ENCODE measurements at regions not wholly inside any gene's neighbourhood (a gene's known extent, or its start where the extent isn't known, plus 50 kb on each side); places are given as distances from the start of the nearest gene placed in this dataset.
"Not testable (repeated sequence)": the region's sequence is repeated elsewhere in the genome, so short reads cannot be mapped to it uniquely, and the experiment has no call there.

GRCh38 chr2:217585362-217585761 is 417.4 kb downstream of the TNS1 start:
- FAIRE-seq = no peak
- TF ChIP-seq EZH2 (IDR thresholded peaks at IDR 0.05; ENCODE audit: low read length) (no peak), CTCF (optimal IDR thresholded peaks at IDR 0.05 in 1 of 3, IDR thresholded peaks at IDR 0.05 in 1 of 3, conservative IDR thresholded peaks at IDR 0.05 in 1 of 3; ENCODE audit: extremely low read depth in 1 of 3, insufficient read depth in 2 of 3, low read length in 3 of 3) (no peak)
- DNase-seq (ENCODE audit: low read depth, low spot score) = no peak
- Histone ChIP-seq H2AFZ (ENCODE audit: control insufficient read depth, low read length) (no peak overlapping the region), H3K79me2 (ENCODE audit: control insufficient read depth, insufficient read depth, low read length) (no peaks in the 10 kb centered on the region), H4K20me1 (ENCODE audit: control insufficient read depth, extremely low read depth, insufficient read depth, low read length) (no peaks in the 10 kb centered on the region), H3K27ac (ENCODE audit: control insufficient read depth, insufficient read depth, low read length) (no peak overlapping the region), H3K9me1 (ENCODE audit: control insufficient read depth, extremely low read depth, insufficient read depth, low read length) (peaks cover 2% of the 10 kb centered on the region), H3K9me3 (ENCODE audit: control insufficient read depth, low read depth, low read length) (no peaks in the 10 kb centered on the region), H3K9ac (ENCODE audit: control insufficient read depth, extremely low read depth, insufficient read depth, low read length) (no peak overlapping the region), H3K4me1 (ENCODE audit: control insufficient read depth, extremely low read depth, insufficient read depth, low read length) (no peaks in the 10 kb centered on the region), H3K36me3 (ENCODE audit: control insufficient read depth in 2 of 2, extremely low read depth in 1 of 2, insufficient read depth in 2 of 2, low read length in 2 of 2) (no peaks in the 10 kb centered on the region), H3K4me3 (ENCODE audit: control insufficient read depth in 2 of 3, extremely low read depth in 1 of 3, insufficient read depth in 2 of 3, low read depth in 1 of 3, low read length in 3 of 3) (no peak overlapping the region), H3K27me3 (ENCODE audit: control insufficient read depth, extremely low read depth, insufficient read depth, low read length) (peaks cover 16% of the 10 kb centered on the region), H3K4me2 (ENCODE audit: control insufficient read depth, extremely low read depth, insufficient read depth, low read depth, low read length) (no peak overlapping the region)
- dilution Hi-C loops (cut with MboI; ENCODE audit: extremely low pct_ligation_motif_present, low sequenced_read_pairs) = no loop called here

- H2AFZ ChIP-seq (ENCODE audit: control insufficient read depth, low read length); DNase-seq (ENCODE audit: low read depth, low spot score); H3K4me2 ChIP-seq (ENCODE audit: control insufficient read depth, extremely low read depth, insufficient read depth, low read depth, low read length); H3K4me1 ChIP-seq (ENCODE audit: control insufficient read depth, extremely low read depth, insufficient read depth, low read length); H3K27ac ChIP-seq (ENCODE audit: control insufficient read depth, insufficient read depth, low read length); H3K36me3 ChIP-seq (ENCODE audit: control insufficient read depth in 2 of 2, extremely low read depth in 1 of 2, insufficient read depth in 2 of 2, low read length in 2 of 2); FAIRE-seq; dilution Hi-C loops (cut with MboI; ENCODE audit: extremely low pct_ligation_motif_present, low sequenced_read_pairs); H3K9me3 ChIP-seq (ENCODE audit: control insufficient read depth, low read depth, low read length); H3K9ac ChIP-seq (ENCODE audit: control insufficient read depth, extremely low read depth, insufficient read depth, low read length); H3K4me3 ChIP-seq (ENCODE audit: control insufficient read depth in 2 of 3, extremely low read depth in 1 of 3, insufficient read depth in 2 of 3, low read depth in 1 of 3, low read length in 3 of 3); H3K79me2 ChIP-seq (ENCODE audit: control insufficient read depth, insufficient read depth, low read length); H3K9me1 ChIP-seq (ENCODE audit: control insufficient read depth, extremely low read depth, insufficient read depth, low read length); H4K20me1 ChIP-seq (ENCODE audit: control insufficient read depth, extremely low read depth, insufficient read depth, low read length): not testable (repeated sequence)
- H3K27me3 ChIP-seq (ENCODE audit: control insufficient read depth, extremely low read depth, insufficient read depth, low read length) = peaks cover 13% of the 10 kb centered on the region
Observed at GRCh38 chr2:217580407-217580806, 422.4 kb downstream of the TNS1 start.

- Histone ChIP-seq H3K36me3 (ENCODE audit: control insufficient read depth in 2 of 2, extremely low read depth in 1 of 2, insufficient read depth in 2 of 2, low read length in 2 of 2) (no peaks in the 10 kb centered on the region), H3K9me3 (ENCODE audit: control insufficient read depth, low read depth, low read length) (no peaks in the 10 kb centered on the region), H3K4me3 (ENCODE audit: control insufficient read depth in 2 of 3, extremely low read depth in 1 of 3, insufficient read depth in 2 of 3, low read depth in 1 of 3, low read length in 3 of 3) (no peak overlapping the region), H3K4me1 (ENCODE audit: control insufficient read depth, extremely low read depth, insufficient read depth, low read length) (no peaks in the 10 kb centered on the region), H3K9me1 (ENCODE audit: control insufficient read depth, extremely low read depth, insufficient read depth, low read length) (no peaks in the 10 kb centered on the region), H2AFZ (ENCODE audit: control insufficient read depth, low read length) (no peak overlapping the region), H3K27ac (ENCODE audit: control insufficient read depth, insufficient read depth, low read length) (no peak overlapping the region), H3K4me2 (ENCODE audit: control insufficient read depth, extremely low read depth, insufficient read depth, low read depth, low read length) (no peak overlapping the region), H3K79me2 (ENCODE audit: control insufficient read depth, insufficient read depth, low read length) (no peaks in the 10 kb centered on the region), H4K20me1 (ENCODE audit: control insufficient read depth, extremely low read depth, insufficient read depth, low read length) (no peaks in the 10 kb centered on the region), H3K9ac (ENCODE audit: control insufficient read depth, extremely low read depth, insufficient read depth, low read length) (no peak overlapping the region), H3K27me3 (ENCODE audit: control insufficient read depth, extremely low read depth, insufficient read depth, low read length) (peaks cover 5% of the 10 kb centered on the region)
- dilution Hi-C loops (cut with MboI; ENCODE audit: extremely low pct_ligation_motif_present, low sequenced_read_pairs) = no loop called here
- TF ChIP-seq EZH2 (IDR thresholded peaks at IDR 0.05; ENCODE audit: low read length) (no peak), CTCF (optimal IDR thresholded peaks at IDR 0.05 in 1 of 3, IDR thresholded peaks at IDR 0.05 in 1 of 3, conservative IDR thresholded peaks at IDR 0.05 in 1 of 3; ENCODE audit: extremely low read depth in 1 of 3, insufficient read depth in 2 of 3, low read length in 3 of 3) (no peak)
- DNase-seq (ENCODE audit: low read depth, low spot score) = no peak
- FAIRE-seq = no peak
Observed at GRCh38 chr2:217573571-217573970, 429.2 kb downstream of the TNS1 start.

Measured in keratinocyte (primary cell).